T-helper 2 cell (primary cell): ENCODE measurements at regions not wholly inside any gene's neighbourhood (a gene's known extent, or its start where the extent isn't known, plus 50 kb on each side); places are given as distances from the start of the nearest gene placed in this dataset.
A peak's percentile ranks its signal among the peaks of the same experiment; 100 is the strongest.

Source experiments
- DNase-seq, 5 experiments: peaks; one replicate each; pipeline versions ENCODE4 v3.0.0 to v3.0.0-alpha.2; 2012 to 2022

DNA sequence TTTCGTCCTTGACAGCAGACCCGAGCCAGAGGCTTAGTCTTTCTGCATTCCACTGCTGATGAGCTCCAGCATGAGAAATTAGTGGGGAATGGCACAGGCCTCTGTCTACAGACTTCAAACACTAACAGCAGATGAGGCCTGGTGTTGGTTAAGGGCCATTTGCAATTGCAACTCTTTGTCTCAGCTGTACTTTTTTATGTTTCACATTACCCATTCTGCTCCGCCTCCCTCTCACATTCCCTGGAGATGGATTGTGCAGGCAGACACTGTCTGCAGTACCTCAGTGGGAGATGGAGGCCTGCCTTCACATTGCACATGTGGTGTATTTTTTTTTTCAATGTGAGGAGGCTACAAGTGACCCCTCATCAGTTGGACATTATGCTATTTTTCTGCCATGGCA, 370.2 kb downstream of the DUSP10 start:
- DNase-seq = no peak

- no peak for DNase-seq
Observed at GRCh38 chr1:221373795-221374194, 368.1 kb downstream of the DUSP10 start.

- DNase-seq = no peak
Observed at GRCh38 chr1:221376286-221376685, 365.6 kb downstream of the DUSP10 start.

- DNase-seq = no peak
Observed at GRCh38 chr1:221381910-221382623, 359.8 kb downstream of the DUSP10 start.

DNA sequence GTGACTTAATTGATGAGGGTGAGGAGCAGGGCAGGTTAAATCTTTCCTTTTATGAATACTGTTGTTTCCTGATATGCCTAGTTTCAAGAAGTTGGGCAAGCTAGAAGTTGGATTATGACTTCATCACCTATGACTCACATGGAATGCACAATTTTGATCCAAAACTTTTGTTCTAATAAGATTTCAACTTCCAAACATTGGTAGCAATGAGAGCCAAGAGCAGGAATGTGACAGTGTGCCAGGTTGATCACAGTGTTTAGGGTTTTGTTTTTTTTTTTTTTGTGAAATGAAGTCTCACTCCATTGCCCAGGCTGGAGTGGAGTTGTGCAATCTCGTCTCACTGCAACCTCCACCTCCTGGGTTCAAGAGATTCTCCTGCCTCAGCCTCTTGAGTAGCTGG, 349.4 kb downstream of the DUSP10 start:
- no peak for DNase-seq

DNA sequence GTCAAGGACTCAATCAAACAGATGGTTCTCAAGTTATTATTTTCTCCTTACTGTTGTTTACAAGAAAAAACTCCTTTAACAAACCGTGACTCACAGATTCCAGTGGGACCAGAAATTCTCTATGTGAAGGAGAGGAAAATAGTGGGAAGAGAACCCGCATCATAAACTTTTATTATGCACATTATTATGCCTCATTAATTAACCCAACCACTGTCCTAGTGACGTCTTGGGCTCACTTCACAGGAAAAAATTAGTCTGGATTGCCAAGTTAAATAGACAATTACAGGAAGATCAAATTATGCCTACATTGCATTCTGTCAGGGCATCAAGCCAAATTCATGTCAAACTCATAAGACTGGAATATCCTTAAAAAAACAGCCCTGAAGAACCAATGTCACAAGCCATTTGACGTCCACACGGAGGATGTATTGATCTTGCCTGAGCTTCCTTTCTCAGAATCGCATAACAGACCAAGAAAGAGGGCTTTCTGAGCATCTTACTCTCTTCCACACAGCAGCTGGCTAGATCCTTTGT, 347.8 kb downstream of the DUSP10 start:
- DNase-seq = no peak

GRCh38 chr1:221396526-221396925, 345.4 kb downstream of the DUSP10 start:
- no peak for DNase-seq

GRCh38 chr1:221397141-221397540, 344.7 kb downstream of the DUSP10 start:
- DNase-seq = no peak

DNA sequence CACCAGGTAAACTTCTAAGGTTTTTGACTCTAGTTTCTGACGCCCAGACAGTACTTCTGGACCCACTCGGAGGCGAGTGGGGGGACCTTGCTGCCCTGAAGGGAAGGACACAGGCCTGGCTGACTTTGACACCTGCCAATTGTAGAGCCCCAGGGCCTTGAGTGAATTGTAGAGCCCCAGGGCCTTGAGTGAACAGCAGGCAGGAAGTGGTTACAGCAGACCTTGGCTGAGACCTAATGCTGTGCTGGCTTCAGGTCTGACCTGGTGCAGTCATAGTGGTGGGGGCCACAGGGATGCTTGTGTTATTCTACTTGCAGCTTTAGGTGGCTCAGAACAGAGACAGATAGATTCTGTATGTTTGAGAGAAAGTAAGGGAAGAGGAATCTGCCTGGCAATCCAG, 344.3 kb downstream of the DUSP10 start:
- DNase-seq = peak in 1 of 5 experiments; percentile 50

DNA sequence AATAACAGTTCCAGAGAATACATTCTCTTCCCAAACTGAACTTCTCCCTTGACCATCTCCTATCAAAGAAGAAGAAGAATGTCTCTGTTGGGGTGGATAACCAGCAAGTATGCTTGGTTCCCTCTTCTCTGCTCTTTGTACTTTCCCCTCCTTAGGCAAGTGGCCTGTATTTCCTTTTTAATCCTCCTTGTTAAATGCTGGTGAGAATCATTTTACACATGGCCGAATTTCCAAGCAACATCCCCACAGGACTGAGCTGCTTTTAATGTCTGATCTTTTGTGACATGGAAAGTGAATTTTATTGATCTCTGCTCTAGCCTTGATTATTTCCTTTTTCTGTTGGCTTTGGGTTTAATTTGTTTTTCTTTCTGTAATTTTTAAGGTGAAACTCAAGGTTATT, 336.7 kb downstream of the DUSP10 start:
- no peak for DNase-seq

- no peak for DNase-seq
Observed at GRCh38 chr1:221408117-221408803, 333.6 kb downstream of the DUSP10 start.

- no peak for DNase-seq
Observed at GRCh38 chr1:221411283-221411682, 330.6 kb downstream of the DUSP10 start.

DNA sequence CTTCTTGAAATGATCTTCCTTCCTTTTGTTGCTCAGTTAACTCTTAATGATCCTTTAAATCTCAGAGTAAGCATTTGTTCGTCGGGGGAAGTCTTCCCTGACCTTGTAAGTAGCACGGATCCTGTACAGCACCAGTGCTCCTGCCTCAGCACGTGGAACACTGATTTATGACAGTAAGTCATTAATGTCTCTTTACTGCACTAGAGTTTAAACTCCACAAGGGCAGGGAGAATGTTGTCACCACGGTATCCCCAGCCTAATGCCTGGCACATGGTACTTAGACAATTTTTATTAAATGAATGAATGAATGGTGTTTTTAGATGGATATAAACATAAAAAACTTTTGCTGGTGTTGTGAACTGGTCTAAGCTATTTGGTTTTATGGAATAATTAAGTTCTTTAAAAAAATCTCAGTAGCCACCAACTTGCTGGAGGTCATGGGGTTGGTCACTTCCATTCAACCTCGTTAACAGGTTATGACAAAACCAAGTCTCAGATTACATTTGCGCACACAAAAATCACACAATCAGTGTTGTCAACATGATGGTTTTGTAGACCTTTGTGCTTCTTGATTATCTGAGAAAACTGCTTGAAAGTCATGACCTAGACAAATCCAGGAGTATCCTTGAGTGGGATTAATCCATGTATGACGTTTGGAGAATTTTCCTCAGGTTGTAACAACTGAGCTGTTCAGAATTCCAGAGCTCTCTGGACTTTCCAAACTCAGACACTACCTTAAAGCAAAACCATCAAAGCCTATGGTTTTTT, 326.9 kb downstream of the DUSP10 start:
- DNase-seq = no peak

- no peak for DNase-seq
Observed at GRCh38 chr1:221415651-221416050, 326.2 kb downstream of the DUSP10 start.

- no peak for DNase-seq
Observed at GRCh38 chr1:221416142-221416541, 325.7 kb downstream of the DUSP10 start.

DNA sequence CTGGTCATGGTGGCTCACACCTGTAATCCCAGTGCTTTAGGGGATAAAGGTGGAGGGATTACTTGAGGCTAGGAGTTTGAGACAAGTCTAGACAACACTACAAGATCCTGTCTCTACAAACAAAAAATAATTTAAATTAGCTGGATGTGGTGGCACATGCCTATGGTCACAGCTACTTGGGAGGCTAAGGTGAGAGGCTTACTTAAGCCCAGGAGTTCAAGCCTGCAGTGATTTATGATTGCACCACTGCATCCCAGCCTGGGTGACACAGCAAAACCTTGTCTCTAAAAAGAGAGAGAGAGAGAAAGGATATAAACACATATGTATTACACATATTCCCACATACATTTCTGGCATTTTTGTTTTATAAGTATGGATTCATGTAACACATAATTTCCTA, 325.2 kb downstream of the DUSP10 start:
- DNase-seq = no peak

- DNase-seq = no peak
Observed at GRCh38 chr1:221418346-221418745, 323.5 kb downstream of the DUSP10 start.

DNA sequence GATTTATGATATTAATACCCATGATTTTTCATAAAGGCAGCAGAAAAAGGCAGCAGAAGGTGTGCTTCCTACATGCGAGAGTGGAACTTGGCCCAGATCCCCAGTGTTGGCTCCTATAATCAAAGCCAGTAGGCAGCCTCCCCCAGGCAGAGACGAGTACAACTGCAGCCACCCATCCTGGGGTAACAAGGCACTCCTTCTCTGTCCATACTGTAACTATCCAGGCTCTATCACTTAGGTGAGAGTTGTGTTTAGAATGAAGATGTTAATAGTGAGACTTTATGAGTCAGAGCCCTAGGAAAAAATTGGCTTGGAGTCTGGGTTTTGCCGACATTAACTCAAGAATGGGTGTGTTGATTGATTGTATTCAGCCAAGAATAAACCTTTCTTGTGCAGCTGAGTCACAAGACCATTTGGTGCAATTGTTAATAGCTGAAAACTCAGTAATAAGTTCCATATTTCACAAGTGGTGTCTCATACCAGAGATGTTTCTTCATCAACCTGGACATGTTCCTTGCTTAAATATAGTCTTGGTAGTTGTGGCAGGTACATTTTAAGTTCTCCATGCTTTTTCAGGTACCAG, 322.3 kb downstream of the DUSP10 start:
- no peak for DNase-seq

DNA sequence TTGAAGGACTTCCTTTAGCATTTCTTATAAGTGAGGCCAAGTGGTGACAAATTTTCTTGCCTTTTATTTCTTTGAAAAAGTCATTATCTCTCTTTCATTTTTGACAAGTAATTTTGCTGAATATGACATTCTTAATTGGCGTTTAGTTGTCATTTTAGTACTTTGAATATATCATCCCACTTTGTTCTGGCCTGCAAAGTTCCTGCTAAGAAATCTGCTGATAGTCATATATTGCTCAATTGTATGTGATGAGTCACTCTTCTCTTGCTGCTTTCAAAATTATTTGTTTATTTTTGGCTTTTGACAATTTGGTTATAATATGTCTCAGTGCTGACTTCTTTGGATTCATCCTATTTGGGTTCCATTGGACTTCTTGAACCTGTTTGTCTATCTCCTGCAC, 312.6 kb downstream of the DUSP10 start:
- no peak for DNase-seq

- DNase-seq = no peak
Observed at GRCh38 chr1:221430152-221430960, 311.5 kb downstream of the DUSP10 start.

DNA sequence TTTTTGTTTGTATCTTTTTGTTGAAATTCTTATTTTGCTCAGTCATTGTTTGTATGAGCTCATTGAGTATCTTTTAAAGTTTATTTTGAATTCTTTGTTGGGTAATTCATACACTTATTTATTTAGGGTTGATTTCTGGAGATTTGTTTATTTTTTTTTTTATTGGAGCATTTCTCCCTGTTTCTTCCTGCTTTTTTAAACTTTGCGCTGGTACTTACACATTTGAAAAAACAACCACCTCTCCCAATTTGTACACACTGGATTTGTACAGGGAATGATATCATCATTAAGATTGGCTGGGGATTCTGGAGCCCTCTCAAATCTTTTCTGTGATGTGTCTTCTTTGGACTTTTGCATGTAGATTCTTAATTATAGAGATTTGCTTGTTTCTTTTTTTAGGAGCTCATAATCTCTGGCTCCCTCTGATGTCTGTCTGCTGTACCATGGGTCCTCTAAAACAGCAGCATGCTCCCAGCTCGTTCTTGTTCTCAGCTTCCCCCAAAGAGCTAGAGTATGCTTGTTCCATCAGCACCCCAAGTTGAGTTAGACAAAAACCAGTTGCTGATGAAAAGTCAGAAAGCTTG, 310.7 kb downstream of the DUSP10 start:
- no peak for DNase-seq

DNA sequence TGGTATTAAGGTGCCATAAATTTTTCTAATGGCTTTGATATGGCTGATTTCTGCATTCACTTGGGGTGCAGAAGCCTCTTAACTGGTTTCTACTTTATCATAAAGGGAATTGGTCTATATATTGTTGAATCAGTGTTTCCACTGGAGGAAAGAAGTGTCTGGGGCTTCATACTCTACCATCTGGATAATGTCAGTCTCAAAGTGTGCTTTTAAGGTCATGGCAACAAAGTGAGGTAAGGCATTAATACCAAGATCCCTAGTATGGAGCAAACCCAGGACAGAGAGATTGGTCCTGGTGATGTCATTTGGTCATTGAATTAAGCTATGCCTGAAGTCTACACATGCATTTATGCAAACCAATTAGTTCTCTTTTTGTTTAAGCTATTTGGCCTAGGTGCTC, 309.9 kb downstream of the DUSP10 start:
- DNase-seq = no peak
